GOT3 (cell line): ENCODE measurements at regions not wholly inside any gene's neighbourhood (a gene's known extent, or its start where the extent isn't known, plus 50 kb on each side); places are given as distances from the start of the nearest gene placed in this dataset.
"Not testable (repeated sequence)": the region's sequence is repeated elsewhere in the genome, so short reads cannot be mapped to it uniquely, and the experiment has no call there.

Experiments used
- DNase-seq: peaks from one replicate; lab custom pipeline; 2025; ENCODE audit warnings: mixed read lengths; lab: John Stamatoyannopoulos, UW

DNA sequence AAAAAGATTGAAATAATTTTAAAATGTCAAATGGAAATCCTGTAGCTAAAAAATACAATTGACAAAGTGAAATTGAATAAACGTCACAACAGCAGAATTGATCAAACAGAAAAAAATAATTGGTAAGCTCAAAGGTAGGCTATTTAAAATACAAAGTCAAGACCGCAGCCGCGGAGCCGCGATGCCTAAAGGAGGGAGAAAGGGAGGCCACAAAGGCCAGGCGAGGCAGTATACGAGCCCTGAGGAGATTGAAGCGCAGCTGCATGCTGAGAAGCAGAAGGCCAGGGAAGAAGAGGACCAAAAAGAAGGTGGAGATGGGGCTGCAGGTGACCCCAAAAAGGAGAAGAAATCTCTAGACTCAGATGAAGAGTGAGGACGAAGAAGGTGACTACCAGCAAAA is 1068.5 kb upstream of the COX7C start:
- DNase-seq, result no peak

DNA sequence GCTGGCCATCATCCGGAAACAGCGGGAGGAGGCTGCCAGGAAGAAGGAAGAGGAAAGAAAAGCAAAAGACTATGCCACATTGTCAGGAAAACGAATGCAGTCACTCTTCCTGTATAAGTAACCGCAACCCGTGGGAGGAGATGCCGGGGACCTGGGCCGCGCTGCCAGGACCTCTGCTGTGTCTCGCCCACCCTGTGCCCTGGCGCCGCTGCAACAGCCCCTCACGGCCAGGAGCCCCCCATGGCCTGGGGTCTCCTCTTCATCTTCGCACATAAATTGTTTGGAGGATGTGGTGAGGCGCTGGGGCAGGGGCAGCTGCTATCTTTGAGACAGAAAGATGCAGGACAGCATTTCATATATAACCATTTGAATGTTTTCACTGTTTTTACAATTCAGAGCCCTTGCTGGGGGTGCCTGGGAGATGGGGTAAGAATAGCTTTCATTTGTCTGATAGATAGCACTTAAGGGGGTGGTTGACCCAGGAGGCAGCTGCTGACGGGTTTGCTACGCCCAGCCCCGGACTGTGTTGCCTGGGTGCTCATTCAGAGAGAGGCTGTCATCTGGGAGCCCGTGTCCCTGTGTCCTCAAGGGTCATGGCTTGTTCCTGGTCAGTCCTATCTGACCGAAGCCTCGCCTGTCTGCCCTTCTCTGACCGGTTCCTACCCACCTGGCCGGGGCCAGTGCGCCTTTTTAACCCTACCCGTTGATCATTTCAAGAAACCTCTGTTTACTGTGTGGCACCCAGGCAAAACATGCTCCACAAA is 1067.7 kb upstream of the COX7C start:
- no peak for DNase-seq

DNA sequence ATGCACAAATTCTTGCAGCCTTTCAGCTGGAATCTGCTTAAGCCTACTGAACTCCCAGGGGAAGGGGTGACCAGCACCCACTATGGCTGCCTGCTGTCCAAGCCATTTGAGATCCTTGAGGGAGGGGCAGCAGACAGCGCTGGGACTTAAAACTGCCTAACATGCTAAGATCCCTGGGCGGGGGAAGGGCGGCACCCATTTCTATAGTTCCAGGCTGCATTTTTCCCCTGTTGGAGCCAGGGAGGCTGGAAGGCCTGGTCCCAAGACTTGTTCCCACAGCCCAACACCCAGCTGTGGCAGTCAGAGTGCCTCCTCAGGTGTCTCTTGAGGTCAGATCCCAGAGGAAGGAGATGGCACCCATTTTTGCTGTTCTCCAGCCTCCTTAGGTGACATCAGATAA is 1061.3 kb upstream of the COX7C start:
- DNase-seq, result no peak

DNA sequence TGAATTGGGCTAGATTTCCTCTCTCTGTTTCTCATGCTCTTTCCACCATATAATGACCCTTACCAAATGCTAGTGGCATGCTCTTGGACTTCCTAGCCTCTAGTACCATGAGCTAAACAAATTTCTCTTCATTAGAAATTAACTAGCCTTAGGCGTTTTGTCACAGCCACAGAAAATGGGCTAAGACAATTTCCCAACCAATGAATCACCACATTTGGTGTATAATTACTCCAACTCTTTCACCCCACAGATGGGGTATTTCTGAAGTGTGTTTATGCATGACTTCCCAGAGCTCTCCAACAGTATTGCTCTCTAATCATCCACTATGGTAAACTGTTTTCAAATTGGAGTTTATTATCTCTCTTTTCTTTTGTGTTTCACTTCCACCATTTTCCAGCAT is 1041.1 kb upstream of the COX7C start:
- DNase-seq, result no peak

DNA sequence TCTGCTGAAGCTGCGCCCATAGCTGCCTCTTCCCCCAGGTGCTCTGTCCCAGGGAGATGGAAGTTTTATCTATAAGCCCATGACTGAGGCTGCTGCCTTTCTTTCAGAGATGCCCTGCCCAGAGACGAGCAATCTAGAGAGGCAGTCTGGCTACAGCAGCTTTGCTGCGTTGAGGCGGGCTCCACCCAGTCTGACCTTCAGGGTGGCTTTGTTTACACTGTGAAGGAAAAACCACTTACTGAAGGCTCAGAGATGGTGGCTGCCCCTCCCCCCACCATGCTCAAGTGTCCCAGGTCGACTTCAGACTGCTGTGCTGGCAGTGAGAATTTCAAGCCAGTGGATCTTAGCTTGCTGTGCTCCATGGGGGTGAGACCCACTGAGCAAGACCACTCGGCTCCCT is 1029.9 kb upstream of the COX7C start:
- DNase-seq, result not testable (repeated sequence)

DNA sequence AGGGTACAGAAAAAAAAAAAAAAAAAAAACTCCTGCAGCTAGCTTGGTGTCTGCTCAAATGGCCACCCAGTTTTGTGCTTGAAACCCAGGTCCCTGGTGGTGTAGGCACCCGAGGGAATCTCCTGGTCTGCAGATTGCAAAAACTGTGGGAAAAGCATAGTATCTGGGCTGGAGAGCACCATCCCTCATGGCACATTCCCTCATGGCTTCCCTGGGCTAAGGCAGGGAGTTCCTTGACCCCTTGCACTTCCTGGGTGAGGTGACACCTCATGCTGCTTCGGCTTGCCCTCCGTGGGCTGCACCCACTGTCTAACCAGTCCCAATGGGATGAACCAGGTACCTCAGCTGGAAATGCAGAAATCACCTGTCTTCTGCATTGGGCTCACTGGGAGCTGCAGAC is 1029.5 kb upstream of the COX7C start:
- DNase-seq, result not testable (repeated sequence)

DNA sequence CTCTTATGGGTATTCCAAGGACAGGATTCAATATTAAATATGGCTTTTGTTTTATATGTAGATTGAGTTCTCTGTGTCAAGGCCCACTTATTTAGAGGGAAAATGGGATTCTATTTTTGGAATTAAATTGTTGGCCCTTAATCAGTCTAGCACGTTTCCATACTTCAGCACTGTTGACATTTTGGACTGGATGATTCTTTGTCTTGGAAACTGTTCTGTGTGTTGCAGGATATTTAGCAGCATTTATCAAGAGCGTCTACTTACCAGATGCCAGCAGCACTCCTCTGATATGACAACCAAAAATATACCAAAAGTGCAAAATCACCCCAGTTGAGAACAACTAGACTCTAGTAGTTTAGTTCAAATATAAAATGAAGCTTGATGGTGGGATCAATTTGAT is 1027.0 kb upstream of the COX7C start:
- DNase-seq, result no peak

DNA sequence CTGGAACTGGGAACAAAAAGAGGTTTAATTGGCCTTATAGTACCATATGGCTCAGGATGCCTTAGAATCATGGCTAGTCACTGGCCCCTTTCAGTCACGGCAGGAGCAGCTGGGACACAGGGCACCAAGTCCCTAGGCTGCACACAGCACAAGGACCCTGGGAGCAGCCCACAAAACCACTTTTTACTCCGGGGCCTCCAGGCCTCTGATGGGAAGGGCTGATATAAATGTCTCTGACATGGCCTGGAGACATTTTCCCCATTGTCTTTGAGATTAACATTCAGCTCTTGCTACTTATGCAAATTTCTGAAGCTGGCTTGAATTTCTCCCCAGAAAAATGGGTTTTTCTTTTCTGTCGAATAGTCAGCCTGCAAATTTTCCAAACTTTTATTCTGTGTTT is 1026.4 kb upstream of the COX7C start:
- no peak for DNase-seq

DNA sequence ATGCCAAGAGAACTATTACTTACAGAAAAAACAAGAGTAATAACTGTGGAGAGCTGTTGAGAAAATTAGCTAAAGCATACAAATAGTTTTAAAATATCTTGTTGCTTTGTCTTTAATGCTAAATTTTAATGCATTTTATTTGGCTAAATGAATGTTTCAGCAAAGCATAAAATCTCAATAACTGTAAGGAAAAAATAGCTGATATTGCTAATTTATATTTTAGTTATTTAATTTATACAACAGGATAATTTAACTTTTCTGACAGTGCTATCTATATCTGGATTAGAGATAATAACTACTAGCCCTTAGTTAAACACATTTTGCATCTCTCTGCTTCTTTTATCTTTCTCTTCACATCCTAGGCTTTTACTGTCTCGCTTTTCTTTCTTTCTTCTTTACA is 1014.9 kb upstream of the COX7C start:
- DNase-seq, result no peak

DNA sequence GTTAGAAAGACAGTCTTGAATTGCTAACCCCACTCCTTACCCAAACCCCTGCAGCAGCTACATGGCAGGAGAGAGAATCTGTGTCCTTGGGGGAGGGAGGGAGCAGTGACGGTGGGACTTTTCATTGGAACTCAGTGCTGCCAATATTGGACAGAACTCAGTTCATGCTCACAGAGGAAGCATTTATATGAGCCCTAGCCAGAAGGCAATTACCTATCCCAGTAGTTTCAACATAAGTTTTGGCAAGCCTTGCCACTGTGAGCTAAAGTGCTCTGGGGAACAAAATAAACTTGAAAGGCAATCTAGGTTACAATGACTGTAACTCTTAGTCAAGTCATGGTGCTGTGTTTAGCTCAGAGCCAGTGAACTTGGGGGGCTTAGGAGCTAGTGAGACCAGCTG is 1013.4 kb upstream of the COX7C start:
- no peak for DNase-seq

DNA sequence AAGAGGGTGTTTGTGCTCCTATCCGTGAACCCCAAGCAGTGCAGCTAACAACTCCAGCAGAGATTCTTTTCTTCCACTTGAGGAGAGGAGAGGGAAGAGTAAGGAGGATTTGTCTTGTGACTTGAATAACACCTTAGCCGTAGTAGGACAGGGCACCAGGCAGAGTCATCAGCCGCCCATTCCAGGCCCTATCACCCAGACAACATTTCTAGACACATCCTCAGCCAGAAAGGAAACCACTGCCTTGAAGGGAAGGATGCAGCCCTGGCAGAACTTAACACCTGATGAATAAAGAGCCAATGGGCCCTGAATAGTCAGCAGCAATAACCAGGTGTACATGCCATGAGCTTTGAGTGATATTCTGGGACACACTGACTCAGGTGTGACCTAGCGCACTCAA is 1013.0 kb upstream of the COX7C start:
- DNase-seq, result no peak

DNA sequence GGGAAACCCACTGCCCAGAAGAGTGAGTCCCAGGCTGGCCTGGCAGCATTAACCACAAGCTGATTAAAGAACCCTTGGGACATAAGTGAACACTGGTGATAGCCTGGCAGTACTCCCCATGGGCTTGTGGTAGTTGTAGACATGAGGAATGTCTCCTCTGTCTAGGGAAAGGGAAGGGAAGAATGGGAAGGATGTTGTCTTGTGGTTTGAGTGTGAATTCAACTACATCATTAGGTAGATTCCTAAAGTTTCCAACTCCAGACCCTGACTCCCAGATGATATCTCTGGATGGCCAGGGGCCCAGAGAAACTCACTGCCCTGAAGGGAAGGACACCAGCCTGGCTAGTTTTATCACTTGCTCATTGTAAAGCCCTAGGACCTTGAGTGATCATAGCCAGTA is 1012.4 kb upstream of the COX7C start:
- no peak for DNase-seq

DNA sequence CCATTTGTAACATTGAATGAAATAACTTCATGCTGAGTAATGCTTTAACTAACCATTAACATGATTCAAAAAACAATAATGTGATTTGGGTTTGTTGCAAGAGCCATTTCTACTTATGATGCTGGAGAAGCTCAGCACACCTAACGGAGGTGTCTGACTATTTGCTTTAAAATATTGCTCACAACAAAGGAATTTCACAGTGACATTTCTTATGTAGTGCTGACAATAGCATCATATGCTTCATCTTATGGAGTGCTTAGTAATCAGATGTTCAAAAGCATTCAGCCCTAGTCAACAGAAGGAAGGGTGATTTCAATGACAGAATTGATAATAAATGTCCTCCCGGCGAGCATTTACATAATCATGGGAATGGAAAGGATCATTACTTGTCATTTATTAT is 1003.3 kb upstream of the COX7C start:
- no peak for DNase-seq

DNA sequence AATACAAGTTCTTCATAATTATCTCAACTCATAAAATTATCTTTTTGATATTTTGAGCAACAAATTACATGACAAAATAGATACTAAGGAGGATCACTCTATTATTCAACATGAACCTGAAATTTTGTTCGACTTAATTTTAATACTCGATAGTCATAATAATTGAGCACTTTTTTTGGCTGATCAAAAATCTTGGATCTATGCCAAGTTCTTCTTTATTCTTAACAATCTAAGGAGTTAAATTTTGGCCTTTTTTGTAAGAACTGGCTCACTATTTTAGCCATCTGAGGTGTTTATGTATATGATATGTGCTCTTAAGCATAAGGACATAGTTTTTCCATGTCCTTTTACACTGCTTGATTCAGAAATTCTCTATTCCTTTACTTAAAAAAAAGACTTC is 996.1 kb upstream of the COX7C start:
- no peak for DNase-seq

DNA sequence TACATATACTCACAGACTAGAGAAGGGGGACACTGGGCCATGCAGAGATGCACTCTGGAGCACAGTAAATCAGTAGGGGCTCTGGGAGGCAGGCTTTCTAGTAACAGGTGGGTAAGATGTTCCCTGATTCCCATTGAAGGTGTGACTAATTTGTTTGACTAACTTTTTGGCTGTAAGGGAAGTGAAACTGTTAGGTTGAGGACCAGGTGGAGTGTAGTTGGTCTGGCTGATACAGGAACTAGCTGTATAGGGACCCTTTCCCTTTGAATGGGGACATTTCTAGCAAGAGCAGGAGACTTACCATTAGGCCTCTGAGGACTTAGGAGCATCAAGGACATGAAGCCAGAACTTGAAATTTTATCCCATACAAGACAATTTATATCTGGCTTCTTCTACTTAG is 989.6 kb upstream of the COX7C start:
- DNase-seq, result no peak

DNA sequence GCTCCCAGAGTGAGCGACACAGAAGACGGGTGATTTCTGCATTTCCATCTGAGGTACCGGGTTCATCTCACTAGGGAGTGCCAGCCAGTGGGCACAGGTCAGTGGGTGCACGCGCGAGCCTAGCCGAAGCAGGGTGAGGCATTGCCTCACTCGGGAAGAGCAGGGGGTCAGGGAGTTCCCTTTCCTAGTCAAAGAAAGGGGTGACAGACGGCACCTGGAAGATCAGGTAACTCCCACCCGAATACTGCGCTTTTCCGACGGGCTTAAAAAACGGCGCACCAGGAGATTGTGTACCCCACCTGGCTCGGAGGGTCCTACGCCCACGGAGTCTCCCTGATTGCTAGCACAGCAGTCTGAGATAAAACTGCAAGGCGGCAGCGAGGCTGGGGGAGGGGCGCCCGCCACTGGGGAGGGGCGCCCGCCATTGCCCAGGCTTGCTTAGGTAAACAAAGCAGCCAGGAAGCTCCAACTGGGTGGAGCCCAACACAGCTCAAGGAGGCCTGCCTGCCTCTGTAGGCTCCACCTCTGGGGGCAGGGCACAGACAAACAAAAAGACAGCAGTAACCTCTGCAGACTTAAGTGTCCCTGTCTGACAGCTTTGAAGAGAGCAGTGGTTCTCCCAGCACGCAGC is 979.1 kb upstream of the COX7C start:
- DNase-seq, result not testable (repeated sequence)

DNA sequence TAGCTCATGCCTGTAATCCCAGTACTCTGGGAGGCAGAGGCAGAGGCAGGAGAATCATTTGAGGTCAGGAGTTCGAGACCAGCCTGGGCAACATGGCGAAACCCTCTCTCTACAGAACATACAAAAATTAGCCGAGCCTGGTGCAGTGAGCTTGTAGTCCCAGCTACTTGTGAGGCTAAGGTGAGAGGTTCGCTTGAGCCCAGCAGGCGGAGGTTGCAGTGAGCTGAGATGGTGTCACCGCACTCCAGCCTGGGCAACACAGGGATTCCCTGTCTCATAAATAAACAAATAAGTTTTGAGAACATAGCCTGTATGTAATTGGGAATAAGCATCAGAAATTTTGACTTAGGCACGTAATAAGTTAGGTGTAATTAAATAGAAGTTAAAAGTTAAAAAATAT is 971.7 kb upstream of the COX7C start:
- DNase-seq, result no peak

DNA sequence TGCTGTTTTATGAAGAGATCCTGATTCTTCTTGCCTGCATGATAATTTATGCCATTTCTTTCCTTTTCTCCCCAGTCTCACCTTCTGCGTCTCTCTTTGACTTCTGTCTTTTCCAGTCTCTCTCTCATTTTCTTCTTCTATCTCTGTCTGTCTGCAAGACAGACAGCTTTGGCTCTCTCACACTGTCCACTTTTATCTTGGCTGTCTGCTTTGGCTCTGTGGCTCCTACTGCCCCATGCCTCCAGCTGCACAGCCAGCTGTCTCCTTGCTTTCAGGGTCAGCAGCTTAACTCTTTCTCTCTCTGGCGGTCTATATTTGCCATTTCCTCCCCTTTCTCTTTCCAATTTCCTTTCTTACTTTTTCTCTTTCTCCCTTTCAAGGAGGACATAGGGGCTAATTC is 971.1 kb upstream of the COX7C start:
- DNase-seq, result no peak

DNA sequence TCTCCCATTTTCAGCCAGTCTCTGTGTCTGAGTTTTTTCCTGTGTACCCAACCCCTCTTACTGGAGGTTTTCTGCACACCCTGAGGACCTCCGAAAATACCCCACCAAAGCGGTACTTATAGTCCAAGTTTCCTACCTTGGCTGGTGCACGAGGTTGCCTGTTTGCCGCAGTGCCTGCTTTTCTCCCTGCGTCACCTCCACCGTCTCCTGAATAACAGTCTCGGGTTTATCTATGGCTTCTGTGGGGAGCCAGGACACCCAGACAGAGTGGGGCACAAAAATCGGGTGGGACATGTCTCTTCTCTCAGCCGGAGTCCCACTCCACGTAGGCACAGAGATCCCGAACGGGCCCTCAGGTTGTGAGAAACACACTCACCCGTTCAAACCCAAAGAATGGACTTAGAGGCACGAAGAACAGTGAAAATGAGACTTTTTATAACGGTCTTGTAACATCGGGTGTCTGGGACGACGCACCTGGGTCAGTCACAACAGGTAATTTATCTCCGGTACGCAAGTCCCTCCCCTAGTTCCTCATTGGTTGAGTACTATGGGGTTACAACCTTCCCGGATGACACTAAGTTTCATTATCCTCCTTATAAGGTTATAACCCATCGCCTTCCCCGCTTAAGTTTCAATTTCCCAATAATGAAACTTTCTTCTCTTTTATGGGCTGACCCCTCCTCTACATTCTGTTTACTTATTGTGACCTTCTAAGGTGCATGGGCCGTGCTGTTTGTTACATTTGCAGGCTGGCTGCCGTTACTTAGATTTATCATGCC is 970.2 kb upstream of the COX7C start:
- DNase-seq, result no peak

DNA sequence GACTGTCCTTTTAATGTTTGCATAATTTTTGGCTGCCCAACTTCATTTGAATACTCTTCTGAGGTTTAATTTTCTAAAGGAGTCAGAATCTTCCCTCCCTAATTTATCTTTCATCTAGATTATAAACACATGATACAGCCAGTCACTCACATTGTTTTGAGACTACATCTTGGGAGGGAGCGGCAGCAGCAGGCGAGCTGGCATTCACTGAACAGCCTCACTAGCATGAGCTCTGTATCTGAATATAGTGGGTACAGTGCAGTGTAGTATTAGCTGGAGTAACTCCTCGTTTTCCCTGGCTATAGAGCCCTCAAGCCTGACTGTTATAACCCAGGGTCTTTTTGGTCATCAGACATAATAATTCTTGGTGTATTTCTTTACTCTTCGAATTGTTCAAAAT is 969.2 kb upstream of the COX7C start:
- DNase-seq, result no peak

DNA sequence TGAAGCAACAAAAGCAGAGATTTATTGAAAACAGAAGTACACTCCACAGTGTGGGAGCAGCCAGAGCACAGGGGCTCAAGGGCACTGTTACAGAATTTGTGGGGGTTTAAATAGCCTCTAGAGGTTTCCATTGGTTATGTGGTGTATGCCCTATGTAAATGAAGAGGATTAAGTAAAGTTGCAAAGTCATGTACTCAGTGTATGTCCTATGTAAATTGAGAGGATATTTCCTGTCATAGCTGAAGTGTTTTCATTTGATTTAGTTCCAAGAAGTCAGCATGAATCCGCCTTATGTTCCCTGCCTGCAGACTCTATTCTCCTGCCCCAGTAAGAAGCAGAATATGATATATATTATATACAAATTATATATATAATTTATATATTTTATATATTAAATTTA is 966.0 kb upstream of the COX7C start:
- no peak for DNase-seq

DNA sequence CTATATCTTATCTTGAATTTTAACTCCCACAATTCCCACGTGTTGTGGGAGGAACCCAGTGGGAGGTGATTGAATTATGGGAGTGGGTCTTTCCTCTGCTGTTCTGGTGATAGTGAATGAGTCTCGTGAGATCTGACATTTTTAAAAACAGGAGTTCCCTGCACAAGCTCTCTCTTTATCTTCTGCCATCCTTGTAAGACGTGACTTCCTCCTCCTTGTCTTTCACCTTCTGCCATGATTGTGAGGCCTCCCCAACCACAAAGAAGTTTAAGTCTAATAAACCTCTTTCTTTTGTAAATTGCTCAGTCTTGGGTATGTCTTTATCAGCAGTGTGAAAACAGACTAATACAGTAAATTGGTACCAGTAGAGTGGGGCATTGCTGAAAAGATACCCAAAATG is 963.6 kb upstream of the COX7C start:
- not testable (repeated sequence) for DNase-seq

DNA sequence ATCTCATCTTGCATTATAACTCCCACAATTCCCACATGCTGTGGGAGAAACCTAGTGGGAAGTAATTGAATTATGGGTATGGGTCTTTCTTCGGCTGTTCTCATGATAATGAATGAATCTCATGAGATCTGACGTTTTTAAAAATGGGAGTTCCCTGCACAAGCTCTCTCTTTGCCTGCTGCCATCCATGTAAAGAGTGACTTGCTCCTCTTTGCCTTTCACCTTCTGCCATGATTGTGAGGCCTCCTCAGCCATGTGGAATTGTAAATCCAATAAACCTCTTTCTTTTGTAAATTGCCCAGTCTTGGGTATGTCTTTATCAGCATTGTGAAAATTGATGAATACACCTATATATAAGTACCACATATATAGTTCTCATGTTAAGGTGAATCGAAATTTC is 961.7 kb upstream of the COX7C start:
- DNase-seq, result no peak
